H9 (cell line): ENCODE measurements at regions not wholly inside any gene's neighbourhood (a gene's known extent, or its start where the extent isn't known, plus 50 kb on each side); places are given as distances from the start of the nearest gene placed in this dataset.

Experiments
- DNase-seq: peaks from one replicate; pipeline ENCODE4 v3.0.0-alpha.2; 2017
- H2AFZ ChIP-seq: one replicate; pipeline ENCODE4 v1.6.1; 2013; ENCODE audit warnings: mild to moderate bottlenecking, low read length, control low read depth, moderate library complexity
- H2AK5ac ChIP-seq: 2 replicates; pipeline ENCODE4 v1.6.1; 2013; ENCODE audit warnings: low read length, control low read depth, mixed read lengths; ENCODE audit not compliant: insufficient read length
- H2BK120ac ChIP-seq: one replicate; pipeline ENCODE4 v1.6.1; 2013; ENCODE audit warnings: low read depth, mild to moderate bottlenecking, low read length, control low read depth, inconsistent platforms; ENCODE audit not compliant: poor library complexity, severe bottlenecking
- H2BK12ac ChIP-seq: 2 replicates; pipeline ENCODE4 v1.6.1; 2013; ENCODE audit warnings: low read length, control low read depth, mixed read lengths, low read depth; ENCODE audit not compliant: insufficient read length
- H2BK15ac ChIP-seq: 2 replicates; pipeline ENCODE4 v1.6.1; 2013; ENCODE audit warnings: low read depth, low read length, control low read depth
- H2BK20ac ChIP-seq: one replicate; pipeline ENCODE4 v1.6.1; 2013; ENCODE audit warnings: low read depth, mild to moderate bottlenecking, low read length, control low read depth, inconsistent platforms; ENCODE audit not compliant: poor library complexity, severe bottlenecking
- H2BK5ac ChIP-seq: 2 replicates; pipeline ENCODE4 v1.6.1; 2013; ENCODE audit warnings: low read length, control low read depth, mixed read lengths; ENCODE audit not compliant: insufficient read length
- H3K14ac ChIP-seq: 2 replicates; pipeline ENCODE4 v1.6.1; 2013; ENCODE audit warnings: low read length, control low read depth; ENCODE audit not compliant: insufficient read depth
- H3K18ac ChIP-seq: 2 replicates; pipeline ENCODE4 v1.6.1; 2013; ENCODE audit warnings: low read depth, mild to moderate bottlenecking, mixed read lengths, low read length, control low read depth; ENCODE audit not compliant: insufficient read length
- H3K23ac ChIP-seq: 2 replicates; pipeline ENCODE4 v1.6.1; 2013; ENCODE audit warnings: low read length, control low read depth, mixed read lengths, low read depth; ENCODE audit not compliant: insufficient read length
- H3K23me2 ChIP-seq: 2 replicates; pipeline ENCODE4 v1.6.1; 2013; ENCODE audit warnings: low read depth, mild to moderate bottlenecking, mixed read lengths, low read length, control low read depth; ENCODE audit not compliant: insufficient read length, poor library complexity, severe bottlenecking
- H3K27ac ChIP-seq: 2 replicates; pipeline ENCODE4 v1.5.1; 2013; ENCODE audit warnings: low read length, control low read depth, mixed read lengths, low read depth; ENCODE audit not compliant: insufficient read length
- H3K27me3 ChIP-seq: 2 replicates; pipeline ENCODE4 v1.6.1; 2013; ENCODE audit warnings: low read length, control low read depth, inconsistent platforms; ENCODE audit not compliant: insufficient read depth
- H3K4ac ChIP-seq: 2 replicates; pipeline ENCODE4 v1.6.1; 2013; ENCODE audit warnings: low read depth, mild to moderate bottlenecking, control low read depth, inconsistent platforms, low read length, moderate library complexity
- H3K4me1 ChIP-seq: 2 replicates; pipeline ENCODE4 v1.6.1; 2013; ENCODE audit warnings: low read length, control low read depth, inconsistent platforms; ENCODE audit not compliant: insufficient read depth
- H3K4me2 ChIP-seq: 2 replicates; pipeline ENCODE4 v1.6.1; 2013; ENCODE audit warnings: low read length, control low read depth, mixed read lengths; ENCODE audit not compliant: insufficient read length, insufficient read depth
- H3K56ac ChIP-seq: 2 replicates; pipeline ENCODE4 v1.6.1; 2013; ENCODE audit warnings: low read depth, mild to moderate bottlenecking, mixed read lengths, low read length, control low read depth; ENCODE audit not compliant: insufficient read length
- H3K79me1 ChIP-seq: 2 replicates; pipeline ENCODE4 v1.6.1; 2013; ENCODE audit warnings: low read depth, mild to moderate bottlenecking, moderate library complexity, low read length, control low read depth, inconsistent platforms; ENCODE audit not compliant: insufficient read depth, poor library complexity, severe bottlenecking
- H3K79me2 ChIP-seq: 2 replicates; pipeline ENCODE4 v1.6.1; 2013; ENCODE audit warnings: low read length, control low read depth, inconsistent platforms; ENCODE audit not compliant: insufficient read depth
- H3K9ac ChIP-seq: 2 replicates; pipeline ENCODE4 v1.6.1; 2013; ENCODE audit warnings: low read length, control low read depth, mixed read lengths; ENCODE audit not compliant: insufficient read length; ENCODE audit errors: extremely low read depth
- H3K9me3 ChIP-seq: one replicate; pipeline ENCODE4 v1.6.1; 2013; ENCODE audit warnings: low read depth, low read length, inconsistent platforms; ENCODE audit not compliant: control insufficient read depth
- H3T11ph ChIP-seq: one replicate; pipeline ENCODE4 v1.6.1; 2013; ENCODE audit warnings: mild to moderate bottlenecking, low read length, control low read depth, inconsistent platforms
- H4K20me1 ChIP-seq: one replicate; pipeline ENCODE4 v1.6.1; 2013; ENCODE audit not compliant: control insufficient read depth, insufficient read length, insufficient read depth
- H4K5ac ChIP-seq: 2 replicates; pipeline ENCODE4 v1.6.1; 2013; ENCODE audit warnings: low read depth, mild to moderate bottlenecking, mixed read lengths, low read length, control low read depth; ENCODE audit not compliant: insufficient read length
- H4K8ac ChIP-seq: replicated peaks from 2 replicates; pipeline ENCODE4 v1.6.1; 2013; ENCODE audit warnings: low read length, control low read depth, mixed read lengths, low read depth; ENCODE audit not compliant: insufficient read length
- H4K91ac ChIP-seq: 2 replicates; pipeline ENCODE4 v1.6.1; 2013; ENCODE audit warnings: low read depth, mild to moderate bottlenecking, moderate library complexity, mixed read lengths, low read length, control low read depth; ENCODE audit not compliant: insufficient read length
- H3K27ac Mint-ChIP-seq, 3 experiments: 2 replicates in 2 of 3; 3 replicates in 1 of 3; pipeline ENCODE4 v1.8.0; 2020 to 2021; ENCODE audit warnings: mixed read lengths in 3 of 3, mild to moderate bottlenecking in 1 of 3, moderate library complexity in 1 of 3
- H3K27me3 Mint-ChIP-seq: 2 replicates; pipeline ENCODE4 v1.8.0; 2021; ENCODE audit warnings: low read depth, mild to moderate bottlenecking, moderate library complexity, mixed read lengths
- H3K36me3 Mint-ChIP-seq, 3 experiments: 2 replicates in 2 of 3; 3 replicates in 1 of 3; pipeline ENCODE4 v1.8.0; 2020 to 2021; ENCODE audit warnings: low read depth in 3 of 3, mixed read lengths in 3 of 3; ENCODE audit not compliant: insufficient read depth in 1 of 3
- H3K4me1 Mint-ChIP-seq, 2 experiments: 2 replicates each; pipeline ENCODE4 v1.8.0; 2020; ENCODE audit warnings: mixed read lengths in 2 of 2
- H3K4me3 Mint-ChIP-seq, 2 experiments: 2 replicates in 1 of 2; 3 replicates in 1 of 2; pipeline ENCODE4 v1.8.0; 2020 to 2021; ENCODE audit warnings: mild to moderate bottlenecking in 2 of 2, mixed read lengths in 2 of 2, moderate library complexity in 1 of 2
- H3K9me3 Mint-ChIP-seq, 2 experiments: 2 replicates in 1 of 2; 3 replicates in 1 of 2; pipeline ENCODE4 v1.8.0; 2020; ENCODE audit warnings: mild to moderate bottlenecking in 2 of 2, mixed read lengths in 2 of 2, moderate library complexity in 1 of 2
- CTCF ChIP-seq: fragments of 200-600 bp; sonication (generic); conservative IDR thresholded peaks from 3 replicates; pipeline ENCODE4 v1.8.0; 2021; ENCODE audit warnings: antibody characterized with exemption, mild to moderate bottlenecking
- WGBS: extraction: QIAGEN DNeasy Blood & Tissue Kit; methylation state at CpG from one replicate; pipeline ENCODE4 v1.1.7; 2013; ENCODE audit warnings: missing lambda C conversion rate, low lambda C conversion rate, mixed read lengths; ENCODE audit not compliant: insufficient read length; ENCODE audit errors: extremely low coverage; 5-methylcytosine and 5-hydroxymethylcytosine counted together

GRCh38 chr5:168014433-168015123 lies 276.9 kb upstream of the WWC1 start:
- Histone ChIP-seq H2BK120ac (no peak overlapping the region), H3K4me2 (no peak overlapping the region), H4K5ac (no peak overlapping the region), H3K18ac (no peak overlapping the region), H3K4me1 (no peaks in the 10 kb centered on the region; the same call in 1 of the 2 replicates), H3K9me3 (no peaks in the 10 kb centered on the region), H3K23me2 (no peaks in the 10 kb centered on the region), H2AK5ac (no peak overlapping the region), H2AFZ (no peak overlapping the region), H3K9ac (no peak overlapping the region), H2BK20ac (no peak overlapping the region), H2BK12ac (no peak overlapping the region), H4K91ac (no peak overlapping the region), H2BK5ac (no peak overlapping the region), H3K56ac (no peak overlapping the region), H3K79me1 (no peaks in the 10 kb centered on the region), H3K4ac (no peak overlapping the region), H2BK15ac (no peak overlapping the region), H4K8ac (no peak overlapping the region), H4K20me1 (no peaks in the 10 kb centered on the region), H3K14ac (no peak overlapping the region), H3K27me3 (no peaks in the 10 kb centered on the region), H3K27ac (no peak overlapping the region), H3K79me2 (no peaks in the 10 kb centered on the region), H3T11ph (no peak overlapping the region), H3K23ac (no peak overlapping the region)
- Mint-ChIP-seq H3K9me3 (no peaks in the 10 kb centered on the region), H3K36me3 (no peaks in the 10 kb centered on the region), H3K27ac (no peak overlapping the region), H3K4me3 (no peak overlapping the region), H3K27me3 (no peaks in the 10 kb centered on the region), H3K4me1 (peaks cover 5 to 10% of the 10 kb centered on the region in 2 experiments)
- DNase-seq = no peak
- TF ChIP-seq CTCF = no peak
- WGBS = no CpG with 5 or more reads among the region's 5 CpGs
